GM08714 (cell line): ENCODE measurements at regions not wholly inside any gene's neighbourhood (a gene's known extent, or its start where the extent isn't known, plus 50 kb on each side); places are given as distances from the start of the nearest gene placed in this dataset.
"Not testable (repeated sequence)": the region's sequence is repeated elsewhere in the genome, so short reads cannot be mapped to it uniquely, and the experiment has no call there.

Experiments used
- H3K4me3 ChIP-seq: fragments of 200-500 bp; sonication (Bioruptor generic); 2 replicates; pipeline ENCODE4 v1.5.1; 2014; ENCODE audit warnings: mild to moderate bottlenecking, low read length, inconsistent platforms
- ZNF274 ChIP-seq: IDR thresholded peaks from 2 replicates; pipeline ENCODE4 v1.6.1; 2012; ENCODE audit warnings: mild to moderate bottlenecking, low read depth, low read length

- no peak for TF ChIP-seq ZNF274
- H3K4me3 ChIP-seq: no peak overlapping the region
These were observed 113.7 kb upstream of the RBMS3 start for GRCh38 chr3:29167180-29167579.

GRCh38 chr3:29168081-29168480, 112.8 kb upstream of the RBMS3 start:
- H3K4me3 ChIP-seq: no peak overlapping the region

GRCh38 chr3:29168696-29169095, 112.2 kb upstream of the RBMS3 start:
- no peak for TF ChIP-seq ZNF274
- no peak overlapping the region for H3K4me3 ChIP-seq

More at GRCh38 chr3:29168081-29168480, 112.8 kb upstream of the RBMS3 start:
- no peak for TF ChIP-seq ZNF274

- TF ChIP-seq ZNF274: no peak
- H3K4me3 ChIP-seq: no peak overlapping the region
These were observed 111.4 kb upstream of the RBMS3 start for GRCh38 chr3:29169451-29169850.

GRCh38 chr3:29171043-29171990, 109.6 kb upstream of the RBMS3 start:
- TF ChIP-seq ZNF274: no peak
- no peak overlapping the region for H3K4me3 ChIP-seq

- no peak for TF ChIP-seq ZNF274
- H3K4me3 ChIP-seq: no peak overlapping the region
These were observed 104.4 kb upstream of the RBMS3 start for GRCh38 chr3:29176501-29176900.

GRCh38 chr3:29178809-29179793, 101.8 kb upstream of the RBMS3 start:
- H3K4me3 ChIP-seq: no peak overlapping the region
- no peak for TF ChIP-seq ZNF274

- no peak for TF ChIP-seq ZNF274
- H3K4me3 ChIP-seq: no peak overlapping the region
These were observed 99.6 kb upstream of the RBMS3 start for GRCh38 chr3:29181149-29181780.

GRCh38 chr3:29181872-29182271, 99.0 kb upstream of the RBMS3 start:
- no peak for TF ChIP-seq ZNF274
- no peak overlapping the region for H3K4me3 ChIP-seq

GRCh38 chr3:29182828-29183227, 98.0 kb upstream of the RBMS3 start:
- H3K4me3 ChIP-seq: not testable (repeated sequence)

GRCh38 chr3:29183346-29184087, 97.4 kb upstream of the RBMS3 start:
- no peak overlapping the region for H3K4me3 ChIP-seq
- TF ChIP-seq ZNF274: no peak

GRCh38 chr3:29185706-29186105, 95.2 kb upstream of the RBMS3 start:
- no peak overlapping the region for H3K4me3 ChIP-seq
- TF ChIP-seq ZNF274: no peak

- TF ChIP-seq ZNF274: no peak
- no peak overlapping the region for H3K4me3 ChIP-seq
These were observed 94.7 kb upstream of the RBMS3 start for GRCh38 chr3:29186131-29186599.
